DMS153 (cell line): ENCODE measurements at regions not wholly inside any gene's neighbourhood (a gene's known extent, or its start where the extent isn't known, plus 50 kb on each side); places are given as distances from the start of the nearest gene placed in this dataset.

Source experiments
- DNase-seq: peaks from one replicate; lab custom pipeline; 2025; lab: John Stamatoyannopoulos, UW

DNA sequence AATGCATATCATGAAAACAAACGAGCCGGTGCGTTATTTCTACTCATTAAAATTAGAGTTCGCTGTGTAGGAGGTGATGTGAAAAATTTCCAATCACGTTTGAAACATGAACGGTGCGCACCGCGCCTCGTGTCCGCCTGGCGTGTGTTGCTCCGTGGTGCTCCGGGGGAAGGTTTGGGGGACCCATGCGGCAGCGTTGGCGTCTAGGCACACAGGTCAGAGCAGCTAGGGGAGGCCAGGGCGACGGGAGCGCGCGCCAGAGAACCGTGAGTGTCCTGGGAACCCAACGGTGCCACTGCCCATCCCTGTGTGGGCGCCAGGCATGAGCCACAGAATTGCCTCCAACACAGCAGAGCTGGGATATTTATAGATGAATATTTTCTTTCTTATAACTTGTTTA is 70.6 kb upstream of the ADARB2 start:
- DNase-seq, result no peak

- no peak for DNase-seq
Observed at GRCh38 chr10:1807196-1807595, 69.9 kb upstream of the ADARB2 start.

DNA sequence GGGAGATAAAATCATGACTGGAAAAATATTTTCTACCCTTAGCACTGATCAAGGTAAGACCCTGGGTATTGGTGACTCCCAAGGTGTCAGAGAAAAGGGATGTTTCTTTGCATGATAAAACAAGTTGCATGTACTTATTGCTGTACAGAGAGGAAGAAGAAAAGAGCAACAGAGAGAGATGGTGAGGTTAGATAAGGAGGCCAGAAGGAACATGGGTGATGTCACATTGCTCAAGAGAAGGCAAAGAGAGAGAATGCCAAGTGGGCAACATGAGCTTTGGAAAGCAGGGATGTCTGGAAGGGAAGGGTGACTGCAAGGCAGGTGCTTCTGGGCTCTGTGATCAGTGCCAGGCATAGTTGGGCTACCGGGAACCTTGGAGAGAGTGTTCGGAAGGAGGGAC is 65.1 kb upstream of the ADARB2 start:
- no peak for DNase-seq

GRCh38 chr10:1788401-1788800 is 51.1 kb upstream of the ADARB2 start:
- no peak for DNase-seq
